NT2/D1 (cell line): ENCODE measurements at regions not wholly inside any gene's neighbourhood (a gene's known extent, or its start where the extent isn't known, plus 50 kb on each side); places are given as distances from the start of the nearest gene placed in this dataset.

Experiments used
- DNase-seq: peaks from one replicate; pipeline ENCODE4 v3.0.0-alpha.2; 2011; ENCODE audit warnings: low read depth, low spot score
- H3K27me3 ChIP-seq: 2 replicates; pipeline ENCODE4 v1.6.0; 2011; ENCODE audit warnings: mild to moderate bottlenecking; ENCODE audit not compliant: insufficient read length, insufficient read depth
- H3K36me3 ChIP-seq: 2 replicates; pipeline ENCODE4 v1.6.1; 2011; ENCODE audit warnings: mild to moderate bottlenecking, low read length, mixed read lengths; ENCODE audit not compliant: insufficient read depth, insufficient read length
- H3K4me1 ChIP-seq: 2 replicates; pipeline ENCODE4 v1.5.1; 2011; ENCODE audit not compliant: insufficient read depth, insufficient read length
- H3K4me3 ChIP-seq: 2 replicates; pipeline ENCODE4 v1.5.1; 2011; ENCODE audit warnings: low read depth; ENCODE audit not compliant: insufficient read length
- H3K9ac ChIP-seq: 2 replicates; pipeline ENCODE4 v1.6.0; 2011; ENCODE audit warnings: low read depth; ENCODE audit not compliant: insufficient read length
- H3K9me3 ChIP-seq: 2 replicates; pipeline ENCODE4 v1.5.1; 2011; ENCODE audit warnings: mild to moderate bottlenecking, low read length; ENCODE audit not compliant: insufficient read depth
- SUZ12 ChIP-seq: IDR thresholded peaks from 2 replicates; pipeline ENCODE4 v1.6.1; 2011; ENCODE audit not compliant: insufficient read length, insufficient read depth; ENCODE audit errors: extremely low read depth
- YY1 ChIP-seq: IDR thresholded peaks from 2 replicates; pipeline ENCODE4 v1.6.1; 2011; ENCODE audit not compliant: insufficient read length, insufficient read depth
- ZNF274 ChIP-seq: IDR thresholded peaks from 2 replicates; pipeline ENCODE4 v1.6.1; 2011; ENCODE audit warnings: mild to moderate bottlenecking, low read depth, low read length

GRCh38 chrX:137483554-137483953 is 82.4 kb upstream of the ZIC3 start:
- Histone ChIP-seq H3K27me3 (no peaks in the 10 kb centered on the region), H3K4me1 (no peaks in the 10 kb centered on the region), H3K9me3 (no peaks in the 10 kb centered on the region), H3K36me3 (no peaks in the 10 kb centered on the region), H3K9ac (no peak overlapping the region), H3K4me3 (no peak overlapping the region)
- no peak for DNase-seq
- TF ChIP-seq YY1, result no peak
- no peak for TF ChIP-seq ZNF274
- TF ChIP-seq SUZ12, result no peak

GRCh38 chrX:137482136-137482535 is 83.8 kb upstream of the ZIC3 start:
- Histone ChIP-seq H3K9me3 (no peaks in the 10 kb centered on the region), H3K4me1 (no peaks in the 10 kb centered on the region), H3K9ac (no peak overlapping the region), H3K4me3 (no peak overlapping the region), H3K36me3 (no peaks in the 10 kb centered on the region), H3K27me3 (no peaks in the 10 kb centered on the region)
- no peak for DNase-seq
- no peak for TF ChIP-seq YY1
- TF ChIP-seq SUZ12, result no peak
- TF ChIP-seq ZNF274, result no peak

GRCh38 chrX:137479386-137479785 is 86.5 kb upstream of the ZIC3 start:
- no peak overlapping the region for H3K9ac ChIP-seq
- H3K27me3 ChIP-seq, result no peaks in the 10 kb centered on the region
- TF ChIP-seq YY1 (no peak), ZNF274 (no peak), SUZ12 (no peak)
- no peaks in the 10 kb centered on the region for H3K36me3 ChIP-seq
- no peaks in the 10 kb centered on the region for H3K9me3 ChIP-seq
- H3K4me3 ChIP-seq, result no peak overlapping the region
- DNase-seq, result no peak
- no peaks in the 10 kb centered on the region for H3K4me1 ChIP-seq

DNA sequence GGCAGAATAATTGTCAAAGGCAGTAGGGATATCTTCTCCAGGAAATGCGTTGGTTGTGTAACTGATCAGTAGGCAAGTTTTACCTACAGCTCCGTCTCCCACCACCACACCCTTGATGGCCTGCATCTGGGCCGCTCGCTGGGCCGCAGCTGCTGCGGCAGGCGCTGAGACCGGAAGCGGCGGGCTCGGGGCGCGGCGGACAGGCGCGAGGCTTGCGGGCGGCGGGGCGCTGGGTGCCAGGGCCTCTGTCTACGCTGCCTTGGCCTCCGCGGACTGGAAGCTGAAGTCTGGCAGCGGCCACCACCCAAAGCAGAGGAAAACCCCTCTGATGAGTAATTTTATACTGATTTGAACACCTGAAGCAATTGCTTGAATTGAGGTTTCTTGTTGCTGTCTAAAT is 124.2 kb upstream of the ZIC3 start:
- Histone ChIP-seq H3K4me1 (no peaks in the 10 kb centered on the region), H3K27me3 (no peaks in the 10 kb centered on the region), H3K36me3 (no peaks in the 10 kb centered on the region), H3K9ac (no peak overlapping the region), H3K4me3 (no peak overlapping the region), H3K9me3 (no peaks in the 10 kb centered on the region)
- DNase-seq, result no peak
- TF ChIP-seq ZNF274 (no peak), SUZ12 (no peak), YY1 (no peak)

GRCh38 chrX:137432609-137433008 is 133.3 kb upstream of the ZIC3 start:
- TF ChIP-seq SUZ12, result no peak
- TF ChIP-seq YY1, result no peak
- no peak for TF ChIP-seq ZNF274
- no peak for DNase-seq

DNA sequence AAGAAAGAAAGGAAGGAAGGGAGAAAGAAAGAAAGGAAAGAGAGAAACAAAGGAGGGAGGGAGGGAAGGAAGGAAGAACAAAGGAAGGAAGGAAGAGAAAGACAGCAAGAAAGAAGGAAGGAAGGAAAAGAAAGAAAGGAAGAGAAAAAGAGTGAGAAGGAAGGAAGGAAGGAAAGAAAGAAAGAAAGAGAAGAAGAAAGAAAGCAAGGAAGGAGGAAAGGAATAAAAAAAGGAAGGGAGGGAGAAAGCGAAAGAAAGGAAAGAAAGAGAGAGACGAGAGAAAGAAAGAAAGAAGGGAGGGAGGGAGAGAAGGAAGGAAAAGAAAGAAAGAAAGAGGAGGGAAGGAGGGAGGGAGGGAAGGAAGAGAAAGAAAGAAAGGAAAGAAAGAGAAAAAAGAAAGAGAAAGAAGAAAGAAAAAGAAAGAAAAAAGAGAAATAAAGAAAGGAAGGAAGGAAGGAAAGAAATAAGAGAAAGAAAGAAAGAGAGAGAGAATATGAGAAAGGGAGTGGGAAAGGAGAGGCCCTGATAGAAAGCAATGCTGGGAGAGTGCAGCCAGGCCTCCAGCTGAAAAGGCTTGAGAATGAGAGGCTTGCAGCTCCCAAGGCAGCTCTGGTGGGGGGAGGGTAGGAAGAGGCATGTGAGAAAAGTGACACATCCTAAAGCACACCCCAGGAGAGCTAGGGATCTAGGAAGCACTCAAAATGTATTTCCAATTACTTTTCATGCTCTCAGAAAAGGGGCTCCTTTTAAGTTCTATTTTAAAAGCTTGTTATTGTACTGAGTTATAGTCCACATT is 134.0 kb upstream of the ZIC3 start:
- H3K4me1 ChIP-seq, result no peaks in the 10 kb centered on the region
- no peak overlapping the region for H3K4me3 ChIP-seq
- TF ChIP-seq SUZ12, result no peak
- TF ChIP-seq ZNF274, result no peak
- no peak for TF ChIP-seq YY1
- no peak overlapping the region for H3K9ac ChIP-seq
- no peaks in the 10 kb centered on the region for H3K36me3 ChIP-seq
- DNase-seq, result no peak
- no peaks in the 10 kb centered on the region for H3K27me3 ChIP-seq
- no peaks in the 10 kb centered on the region for H3K9me3 ChIP-seq

More at GRCh38 chrX:137432609-137433008, 133.3 kb upstream of the ZIC3 start:
- H3K4me3 ChIP-seq, result no peak overlapping the region
- no peaks in the 10 kb centered on the region for H3K4me1 ChIP-seq
- H3K9ac ChIP-seq, result no peak overlapping the region
- H3K36me3 ChIP-seq, result no peaks in the 10 kb centered on the region
- no peaks in the 10 kb centered on the region for H3K27me3 ChIP-seq
- H3K9me3 ChIP-seq, result no peaks in the 10 kb centered on the region

DNA sequence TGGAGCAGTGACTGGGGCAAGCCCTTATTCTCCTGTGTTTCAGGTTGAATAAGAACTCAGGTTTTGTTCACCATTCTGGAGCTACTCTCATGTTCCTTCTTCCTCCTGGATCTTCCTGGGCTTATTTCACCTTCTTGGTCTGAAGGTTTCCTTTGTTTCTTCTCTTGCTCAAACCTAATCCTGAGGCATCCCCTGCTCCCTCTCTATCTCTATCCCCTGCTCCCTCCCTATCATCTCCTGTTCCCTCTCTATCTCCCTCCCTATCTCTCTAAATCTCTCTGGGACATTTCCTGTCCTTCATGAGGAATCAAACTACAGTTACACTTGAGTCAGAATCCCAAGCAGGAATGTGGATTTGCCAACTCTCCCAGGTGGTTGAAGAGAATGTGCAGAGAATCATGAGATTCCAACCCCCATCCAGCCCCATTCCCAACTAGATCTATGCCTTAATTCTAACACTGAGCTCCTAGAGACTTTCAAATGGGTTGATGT is 134.9 kb upstream of the ZIC3 start:
- DNase-seq, result no peak
- TF ChIP-seq SUZ12 (no peak), YY1 (no peak), ZNF274 (no peak)
- no peak overlapping the region for H3K9ac ChIP-seq
- H3K27me3 ChIP-seq, result peaks cover 4% of the 10 kb centered on the region
- no peak overlapping the region for H3K4me3 ChIP-seq
- H3K4me1 ChIP-seq, result no peaks in the 10 kb centered on the region
- no peaks in the 10 kb centered on the region for H3K36me3 ChIP-seq
- no peaks in the 10 kb centered on the region for H3K9me3 ChIP-seq
